MM.1S (cell line): ENCODE measurements at regions not wholly inside any gene's neighbourhood (a gene's known extent, or its start where the extent isn't known, plus 50 kb on each side); places are given as distances from the start of the nearest gene placed in this dataset.

Experiments used
- CTCF ChIP-seq: fragments of 300-600 bp; sonication (generic); IDR thresholded peaks from 2 replicates; pipeline ENCODE4 v1.5.1; 2016; ENCODE audit warnings: antibody characterized with exemption, low read length, mixed read lengths
- EZH2 ChIP-seq: fragments of 300-600 bp; sonication (generic); optimal IDR thresholded peaks from 2 replicates; pipeline ENCODE3; 2017; ENCODE audit warnings: low read depth, mild to moderate bottlenecking, antibody characterized with exemption, low read length, mixed read lengths
- EZH2phosphoT487 ChIP-seq: fragments of 300-600 bp; sonication (generic); IDR thresholded peaks from 2 replicates; pipeline ENCODE4 v1.6.1; 2018; ENCODE audit warnings: antibody characterized with exemption, low read length

- TF ChIP-seq CTCF (no peak), EZH2 (no peak), EZH2phosphoT487 (no peak)
These were observed 308.1 kb upstream of the IRX1 start for GRCh38 chr5:3287516-3287915.
